GM19467 (cell line): ENCODE measurements at regions not wholly inside any gene's neighbourhood (a gene's known extent, or its start where the extent isn't known, plus 50 kb on each side); places are given as distances from the start of the nearest gene placed in this dataset.

Experiments
- ATAC-seq: cut with Tn5 transposase; IDR thresholded peaks from one replicate; pipeline ENCODE4 v1.9.1; 2021; ENCODE audit warnings: mild to moderate bottlenecking, moderate library complexity; ENCODE audit not compliant: unreplicated experiment

DNA sequence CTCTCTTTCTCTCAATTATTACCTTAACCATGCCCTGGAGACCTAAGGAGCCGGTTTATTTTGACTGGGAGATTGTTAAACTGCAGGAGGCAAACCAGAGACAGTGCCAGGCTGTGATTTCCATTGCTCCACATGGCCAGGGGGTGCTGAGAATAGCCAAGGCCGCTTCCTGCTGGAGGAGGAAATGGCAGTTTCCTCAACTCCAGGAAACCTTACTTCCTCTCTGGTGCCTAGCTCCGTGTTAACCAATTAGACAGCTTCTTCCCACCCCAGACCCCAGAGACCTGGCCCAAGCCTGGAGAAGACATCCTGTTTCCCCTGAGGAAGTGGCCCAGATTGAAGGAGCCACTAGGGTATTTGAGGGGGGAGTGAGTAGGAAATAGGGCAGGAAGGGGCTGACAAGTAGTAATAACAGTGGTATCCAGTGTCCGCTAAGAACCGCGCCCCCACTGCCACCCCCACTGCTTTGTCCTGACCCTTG is 161.2 kb downstream of the PLPP3 start:
- no peak for ATAC-seq

DNA sequence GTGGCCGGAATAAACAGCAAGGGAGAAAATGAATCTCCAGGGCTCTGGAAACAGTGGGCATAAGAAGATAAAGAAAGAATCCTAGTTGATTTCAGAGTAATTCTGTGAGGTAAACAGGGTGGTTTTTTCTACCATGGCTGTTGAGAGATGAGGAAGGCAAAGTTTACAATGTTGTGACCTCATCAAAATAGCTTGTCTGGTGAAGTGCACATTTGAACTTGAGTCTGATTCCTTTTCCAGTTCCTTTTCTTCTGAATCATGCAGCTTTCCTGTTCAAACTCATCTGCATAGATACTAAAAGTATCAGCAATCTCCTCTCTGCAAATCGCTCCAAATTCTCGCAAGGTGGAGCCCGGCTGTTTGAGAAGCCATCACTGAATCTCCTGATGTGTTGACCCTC is 161.7 kb downstream of the PLPP3 start:
- no peak for ATAC-seq

DNA sequence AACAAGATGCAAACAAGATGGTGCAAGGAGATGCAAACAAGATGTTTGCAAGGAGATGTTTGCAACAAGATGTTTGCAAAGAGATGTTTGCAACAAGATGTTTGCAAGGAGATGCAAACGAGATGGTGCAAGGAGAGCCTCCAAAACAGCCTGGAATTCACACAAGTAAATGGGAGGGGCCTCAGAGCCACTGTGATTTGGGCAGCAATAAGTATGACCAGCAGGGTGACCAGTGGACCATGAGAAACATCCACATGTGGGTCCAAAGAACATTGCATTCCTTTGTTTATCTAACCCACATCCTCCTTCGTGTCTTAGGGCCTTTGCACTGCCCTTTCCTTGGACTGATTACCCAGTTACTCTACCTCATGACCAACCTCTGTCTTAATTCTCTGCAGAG is 162.9 kb downstream of the PLPP3 start:
- ATAC-seq = no peak

DNA sequence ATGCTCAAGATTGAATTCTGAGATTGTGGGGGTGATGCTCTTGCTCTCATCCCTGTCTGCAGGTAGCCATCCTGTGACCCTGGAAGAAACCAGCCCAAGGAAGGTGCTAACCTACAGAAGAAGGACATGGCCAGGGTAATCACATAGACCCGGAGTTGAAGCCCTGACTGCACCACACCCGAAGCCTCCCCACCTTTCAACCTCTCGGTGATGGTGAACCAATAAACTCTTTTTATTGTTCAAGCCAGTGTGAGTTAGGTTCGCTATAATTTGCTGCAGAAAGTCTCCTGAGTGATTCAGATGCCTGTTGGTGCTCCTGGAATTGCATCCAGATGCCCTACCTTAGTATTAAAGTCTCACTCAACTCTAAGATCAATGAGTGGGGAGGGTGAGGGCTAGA is 163.6 kb downstream of the PLPP3 start:
- ATAC-seq = no peak

DNA sequence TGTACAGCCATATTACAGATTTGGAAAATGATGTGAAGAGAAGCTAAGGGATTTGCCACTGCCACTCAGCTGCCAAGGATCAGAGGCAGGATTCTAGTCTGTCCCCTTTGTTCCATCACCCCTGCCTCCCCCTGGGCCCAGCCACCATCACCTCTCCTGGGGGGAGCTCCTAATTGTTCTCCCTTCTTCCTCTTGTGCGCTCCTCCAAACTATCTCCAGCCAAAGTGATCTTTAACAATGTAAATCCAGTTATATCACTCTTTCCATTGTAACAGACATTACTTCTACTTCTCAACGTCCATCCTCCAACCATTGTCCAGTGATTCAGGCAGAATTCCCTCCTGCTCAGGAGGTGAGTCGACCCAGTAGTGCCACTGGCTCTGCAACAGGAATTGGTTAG is 164.1 kb downstream of the PLPP3 start:
- no peak for ATAC-seq

- no peak for ATAC-seq
These were observed 164.6 kb downstream of the PLPP3 start for GRCh38 chr1:56414728-56415224.

DNA sequence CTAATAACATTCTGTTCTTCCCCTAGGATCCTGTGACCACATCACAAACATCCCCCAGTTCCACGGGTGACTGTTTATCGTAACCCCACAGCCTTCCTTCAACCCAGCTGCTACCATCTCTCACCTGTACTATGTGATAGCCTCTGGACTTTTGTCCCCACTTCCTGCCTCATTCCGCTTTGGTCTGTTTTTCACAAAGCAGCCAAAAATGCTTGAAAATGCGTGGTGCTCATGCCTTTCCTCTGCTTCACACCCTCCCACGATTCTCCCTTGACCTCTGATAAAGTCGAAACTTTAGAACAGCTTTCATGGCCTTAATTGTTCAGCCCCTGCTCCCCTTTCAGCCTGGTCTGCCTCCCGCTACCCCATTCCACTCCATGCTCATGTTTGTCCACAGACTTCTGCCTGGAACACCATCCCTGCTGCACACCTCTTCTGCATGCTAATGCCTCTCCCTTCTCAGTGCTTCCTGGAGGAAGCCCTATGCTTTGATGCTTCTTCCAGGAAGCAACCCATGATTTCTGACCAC is 165.6 kb downstream of the PLPP3 start:
- ATAC-seq = no peak

GRCh38 chr1:56411484-56412180 is 167.7 kb downstream of the PLPP3 start:
- no peak for ATAC-seq

GRCh38 chr1:56411021-56411420 is 168.3 kb downstream of the PLPP3 start:
- ATAC-seq = no peak

DNA sequence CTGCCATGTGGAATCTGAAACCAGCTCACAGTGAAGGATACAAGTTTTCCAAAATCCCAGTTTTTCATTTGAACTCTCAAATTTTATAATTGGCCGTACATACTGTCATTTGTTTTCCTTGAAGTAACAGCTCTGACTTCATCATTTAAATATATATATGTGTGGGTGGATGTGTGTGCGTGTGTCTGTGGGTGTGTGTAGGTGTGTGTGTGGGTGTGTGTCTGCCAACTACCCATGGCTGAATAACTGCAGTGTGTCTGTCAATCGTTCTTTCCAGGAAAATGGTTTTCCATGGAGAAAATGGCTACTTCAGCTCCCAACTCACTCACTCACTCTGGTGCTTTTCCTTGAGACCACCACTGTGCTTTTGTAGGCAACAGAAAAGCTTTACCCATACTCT is 169.0 kb downstream of the PLPP3 start:
- ATAC-seq = no peak

DNA sequence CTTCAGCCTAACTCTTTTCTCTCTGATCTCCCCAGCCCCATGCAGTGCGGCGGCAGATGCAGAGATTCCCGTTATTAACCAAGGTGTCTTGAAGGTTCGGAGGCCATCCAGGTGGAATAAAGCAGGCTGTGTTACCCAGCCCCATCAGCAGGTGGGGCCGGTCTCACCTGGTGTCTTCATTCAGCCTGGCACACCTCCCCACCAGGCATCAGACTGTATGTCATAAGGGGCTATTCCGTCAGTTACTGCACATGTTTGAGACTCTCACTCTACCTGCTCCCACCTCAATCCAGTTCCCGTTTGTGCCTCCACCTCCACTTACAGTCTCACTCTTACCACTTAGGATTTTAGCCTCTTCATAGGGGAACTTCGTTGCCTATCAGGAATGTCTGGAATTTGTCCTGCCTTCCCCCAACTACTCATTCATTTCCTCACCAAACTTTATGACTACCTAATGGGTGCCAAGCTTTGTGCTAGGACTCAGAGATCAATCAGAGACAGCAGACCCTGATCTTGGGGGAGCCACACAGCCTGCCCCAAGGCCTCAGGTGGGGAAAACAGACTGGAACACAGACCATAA is 170.2 kb downstream of the PLPP3 start:
- no peak for ATAC-seq

DNA sequence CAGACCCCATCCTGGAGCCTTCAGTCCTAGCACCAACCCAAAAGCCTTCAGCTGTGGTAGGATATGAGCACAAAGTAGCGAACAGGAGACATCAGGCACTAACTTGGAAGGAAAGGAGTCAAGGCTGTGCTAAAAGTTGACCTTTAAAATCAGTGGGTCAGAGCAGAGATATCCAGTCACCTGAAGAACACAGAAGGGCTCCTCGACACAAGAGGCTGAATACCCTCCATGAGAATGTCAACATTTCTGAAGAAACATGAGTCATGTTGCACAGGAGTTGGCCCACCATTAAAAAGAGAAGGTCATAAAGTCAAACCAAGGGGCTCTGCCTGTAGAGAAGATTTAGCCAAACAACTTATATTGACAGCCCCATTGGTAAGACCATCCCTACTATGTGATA is 172.5 kb downstream of the PLPP3 start:
- ATAC-seq = no peak

GRCh38 chr1:56404561-56405030 is 174.8 kb downstream of the PLPP3 start:
- ATAC-seq = no peak

DNA sequence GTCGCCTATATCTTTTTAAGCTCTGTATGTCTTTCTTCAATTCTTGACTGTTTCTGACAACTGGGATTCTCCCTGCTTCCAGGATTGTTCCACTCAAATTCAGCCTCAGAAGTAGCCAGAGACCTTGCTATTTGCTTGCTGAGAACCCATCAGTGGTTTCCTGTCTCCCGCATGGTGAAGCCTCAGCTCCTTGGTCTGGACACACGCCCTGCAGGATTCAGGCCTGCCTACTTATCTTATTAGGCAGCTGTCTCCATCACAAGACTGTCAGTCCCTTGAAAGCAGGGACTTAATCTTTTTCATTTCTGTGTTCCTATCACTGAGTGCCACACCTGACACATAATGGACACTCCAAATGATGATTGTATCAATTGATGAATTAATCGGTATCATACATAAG is 175.3 kb downstream of the PLPP3 start:
- ATAC-seq = no peak

- no peak for ATAC-seq
These were observed 176.0 kb downstream of the PLPP3 start for GRCh38 chr1:56403321-56403720.

GRCh38 chr1:56401191-56401590 is 178.2 kb downstream of the PLPP3 start:
- ATAC-seq = no peak

DNA sequence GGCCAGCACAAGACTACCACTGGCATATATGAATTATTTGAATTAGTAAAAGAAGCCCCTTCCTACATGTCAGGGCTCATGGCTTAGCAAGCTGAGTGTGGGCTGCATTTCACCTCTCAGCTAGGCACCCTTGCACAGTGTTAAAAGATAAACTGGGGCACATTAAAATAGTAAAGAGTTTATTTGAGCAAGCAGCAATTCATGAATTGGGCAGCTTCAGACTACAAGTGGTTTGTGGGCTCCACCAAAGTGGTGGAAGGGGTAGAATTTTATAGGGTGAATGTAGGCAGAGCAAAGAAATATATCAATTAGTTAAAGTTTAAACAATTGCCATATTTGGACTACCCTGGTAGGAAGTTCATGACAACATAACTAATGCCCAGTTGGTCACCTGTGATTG is 178.8 kb downstream of the PLPP3 start:
- no peak for ATAC-seq

DNA sequence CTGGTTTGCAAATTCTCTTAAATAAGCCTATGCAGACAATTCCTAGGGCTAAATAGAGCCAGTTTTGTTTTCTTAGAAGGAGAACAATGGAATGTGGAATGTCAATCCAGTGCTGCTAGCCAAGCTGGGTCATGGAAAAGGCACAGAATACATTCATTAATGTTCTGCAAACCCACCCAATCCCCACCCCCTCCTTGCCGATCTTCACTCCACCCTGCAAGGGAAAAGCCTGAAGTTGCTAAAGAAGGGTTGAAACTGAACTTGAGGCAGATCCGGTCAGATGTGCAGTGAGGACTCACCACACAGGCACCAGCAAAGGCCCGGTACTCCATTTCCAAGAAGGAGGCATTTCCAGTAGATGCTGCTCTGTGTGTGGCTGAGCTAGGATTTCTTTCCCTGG is 179.6 kb downstream of the PLPP3 start:
- no peak for ATAC-seq

DNA sequence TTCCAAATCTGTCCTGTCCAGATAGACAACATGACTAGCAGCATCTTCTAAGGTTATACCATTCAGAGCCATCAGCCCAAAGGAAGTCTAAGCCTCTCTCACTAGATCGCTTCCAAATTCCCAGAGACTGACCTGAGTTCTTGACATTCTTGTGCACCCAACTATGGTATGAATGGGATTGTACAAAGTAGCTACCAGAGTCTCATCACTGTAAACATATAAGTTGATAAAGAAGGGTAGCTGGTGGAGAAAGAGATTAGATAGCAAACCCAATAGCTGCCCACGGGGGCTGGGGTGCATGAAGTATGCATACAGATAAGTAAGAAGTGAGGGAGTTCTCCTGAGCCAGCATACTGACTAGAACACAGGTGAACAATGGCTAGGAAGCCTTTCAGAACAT is 180.0 kb downstream of the PLPP3 start:
- ATAC-seq = no peak

- ATAC-seq = no peak
These were observed 181.5 kb downstream of the PLPP3 start for GRCh38 chr1:56397811-56398231.

GRCh38 chr1:56397409-56397808 is 182.0 kb downstream of the PLPP3 start:
- ATAC-seq = no peak

- ATAC-seq = no peak
These were observed 182.8 kb downstream of the PLPP3 start for GRCh38 chr1:56396581-56396980.
